ENCODE measurements at regions not wholly inside any gene's neighbourhood (a gene's known extent, or its start where the extent isn't known, plus 50 kb on each side); places are given as distances from the start of the nearest gene placed in this dataset.

GRCh38 chr13:24615114-24615513 is 65.1 kb upstream of the ATP12A start:
- TF ChIP-seq POLR2A (IDR thresholded peaks at IDR 0.05) (no peak), CTCF (IDR thresholded peaks at IDR 0.05) (no peak)
